Fibroblast of lung (primary cell): ENCODE measurements at regions not wholly inside any gene's neighbourhood (a gene's known extent, or its start where the extent isn't known, plus 50 kb on each side); places are given as distances from the start of the nearest gene placed in this dataset.

Experiments
- DNase-seq, 2 donors: peaks; one replicate each; pipeline versions ENCODE4 v3.0.0 to v3.0.0-alpha.2; 2010; ENCODE audit warnings: low read depth in 2 of 2
- H2AFZ ChIP-seq: 2 replicates; pipeline ENCODE4 v1.5.1; 2012; ENCODE audit warnings: low read length, control low read depth, inconsistent platforms
- H3K27ac ChIP-seq: 2 replicates; pipeline ENCODE4 v1.5.1; 2011; ENCODE audit warnings: low read length, control low read depth; ENCODE audit not compliant: insufficient read depth
- H3K27me3 ChIP-seq: 2 replicates; pipeline ENCODE4 v1.5.1; 2011; ENCODE audit warnings: mild to moderate bottlenecking, low read length; ENCODE audit not compliant: control insufficient read depth, insufficient read depth
- H3K36me3 ChIP-seq: 2 replicates; pipeline ENCODE4 v1.5.1; 2011; ENCODE audit warnings: low read length; ENCODE audit not compliant: control insufficient read depth, insufficient read depth
- H3K4me1 ChIP-seq: 2 replicates; pipeline ENCODE4 v1.5.1; 2011; ENCODE audit warnings: low read length; ENCODE audit not compliant: control insufficient read depth, insufficient read depth; ENCODE audit errors: extremely low read depth
- H3K4me2 ChIP-seq: 2 replicates; pipeline ENCODE4 v1.5.1; 2011; ENCODE audit warnings: low read length, control low read depth; ENCODE audit not compliant: insufficient read depth; ENCODE audit errors: extremely low read depth
- H3K4me3 ChIP-seq, 4 experiments: fragments of 200-600 bp in 1 of 4; sonication (generic) in 1 of 4; replicated peaks in 1 of 4; 2 replicates each; pipeline ENCODE4 v1.5.1; 2011 to 2016; ENCODE audit warnings: low read length in 4 of 4, low read depth in 3 of 4, mild to moderate bottlenecking in 3 of 4, control low read depth in 2 of 4, inconsistent platforms in 1 of 4, mixed read lengths in 1 of 4; ENCODE audit not compliant: insufficient read depth in 1 of 4; ENCODE audit errors: control extremely low read depth in 1 of 4
- H3K79me2 ChIP-seq: 2 replicates; pipeline ENCODE4 v1.5.1; 2012; ENCODE audit warnings: mild to moderate bottlenecking, low read length, inconsistent platforms; ENCODE audit not compliant: control insufficient read depth, insufficient read depth
- H3K9ac ChIP-seq: 2 replicates; pipeline ENCODE4 v1.5.1; 2011; ENCODE audit warnings: mild to moderate bottlenecking, low read length, control low read depth; ENCODE audit not compliant: insufficient read depth
- H3K9me3 ChIP-seq: 2 replicates; pipeline ENCODE4 v1.5.1; 2012; ENCODE audit warnings: low read depth, low read length; ENCODE audit not compliant: control insufficient read depth, insufficient read depth
- H4K20me1 ChIP-seq: 2 replicates; pipeline ENCODE4 v1.5.1; 2011; ENCODE audit warnings: low read length; ENCODE audit not compliant: control insufficient read depth, insufficient read depth; ENCODE audit errors: extremely low read depth
- CTCF ChIP-seq, 2 donors: IDR thresholded peaks in 1 of 2; conservative IDR thresholded peaks in 1 of 2; 1 replicate in 1 of 2; 2 replicates in 1 of 2; pipeline ENCODE4 v1.5.1; 2011 to 2012; ENCODE audit warnings: low read length in 2 of 2, control low read depth in 1 of 2, inconsistent platforms in 1 of 2, low read depth in 1 of 2, mild to moderate bottlenecking in 1 of 2
- EZH2 ChIP-seq: IDR thresholded peaks from 2 replicates; pipeline ENCODE4 v1.5.1; 2012; ENCODE audit warnings: low read length, control low read depth, mild to moderate bottlenecking; ENCODE audit errors: missing control alignments

GRCh38 chr1:30126848-30127247, 596.5 kb downstream of the MATN1 start:
- H3K27ac ChIP-seq: no peak overlapping the region
- H3K9me3 ChIP-seq: no peaks in the 10 kb centered on the region
- H3K36me3 ChIP-seq: no peaks in the 10 kb centered on the region
- no peaks in the 10 kb centered on the region for H3K4me1 ChIP-seq
- no peak overlapping the region for H3K9ac ChIP-seq
- H4K20me1 ChIP-seq: no peaks in the 10 kb centered on the region
- H3K4me3 ChIP-seq: no peak overlapping the region
- H3K4me2 ChIP-seq: no peak overlapping the region
- no peaks in the 10 kb centered on the region for H3K27me3 ChIP-seq
- H2AFZ ChIP-seq: no peak overlapping the region
- no peaks in the 10 kb centered on the region for H3K79me2 ChIP-seq
- DNase-seq: no peak
- TF ChIP-seq CTCF (conservative IDR thresholded peaks at IDR 0.05 in 1 of 2, IDR thresholded peaks at IDR 0.05 in 1 of 2; ENCODE audit: low read depth in 1 of 2, low read length in 2 of 2): no peak
- no peak for TF ChIP-seq EZH2

GRCh38 chr1:30125821-30126170, 597.6 kb downstream of the MATN1 start:
- H3K79me2 ChIP-seq: no peaks in the 10 kb centered on the region
- no peak overlapping the region for H2AFZ ChIP-seq
- H3K27ac ChIP-seq: no peak overlapping the region
- H4K20me1 ChIP-seq: no peaks in the 10 kb centered on the region
- no peak for TF ChIP-seq CTCF (conservative IDR thresholded peaks at IDR 0.05 in 1 of 2, IDR thresholded peaks at IDR 0.05 in 1 of 2; ENCODE audit: low read depth in 1 of 2, low read length in 2 of 2)
- no peak for TF ChIP-seq EZH2
- no peaks in the 10 kb centered on the region for H3K9me3 ChIP-seq
- H3K27me3 ChIP-seq: no peaks in the 10 kb centered on the region
- H3K4me3 ChIP-seq: no peak overlapping the region
- no peak overlapping the region for H3K9ac ChIP-seq
- DNase-seq: no peak
- no peak overlapping the region for H3K4me2 ChIP-seq
- no peaks in the 10 kb centered on the region for H3K4me1 ChIP-seq
- no peaks in the 10 kb centered on the region for H3K36me3 ChIP-seq

- no peak for TF ChIP-seq EZH2
- no peak for TF ChIP-seq CTCF (conservative IDR thresholded peaks at IDR 0.05 in 1 of 2, IDR thresholded peaks at IDR 0.05 in 1 of 2; ENCODE audit: low read depth in 1 of 2, low read length in 2 of 2)
- H4K20me1 ChIP-seq: no peaks in the 10 kb centered on the region
- no peaks in the 10 kb centered on the region for H3K36me3 ChIP-seq
- no peak overlapping the region for H3K9ac ChIP-seq
- DNase-seq: no peak
- no peaks in the 10 kb centered on the region for H3K9me3 ChIP-seq
- no peak overlapping the region for H3K4me2 ChIP-seq
- no peak overlapping the region for H2AFZ ChIP-seq
- no peaks in the 10 kb centered on the region for H3K79me2 ChIP-seq
- no peaks in the 10 kb centered on the region for H3K4me1 ChIP-seq
- no peak overlapping the region for H3K4me3 ChIP-seq
- H3K27me3 ChIP-seq: no peaks in the 10 kb centered on the region
- H3K27ac ChIP-seq: no peak overlapping the region
Measured at GRCh38 chr1:30125021-30125820, 598.2 kb downstream of the MATN1 start.
